ENCODE measurements at regions not wholly inside any gene's neighbourhood (a gene's known extent, or its start where the extent isn't known, plus 50 kb on each side); places are given as distances from the start of the nearest gene placed in this dataset.

DNA sequence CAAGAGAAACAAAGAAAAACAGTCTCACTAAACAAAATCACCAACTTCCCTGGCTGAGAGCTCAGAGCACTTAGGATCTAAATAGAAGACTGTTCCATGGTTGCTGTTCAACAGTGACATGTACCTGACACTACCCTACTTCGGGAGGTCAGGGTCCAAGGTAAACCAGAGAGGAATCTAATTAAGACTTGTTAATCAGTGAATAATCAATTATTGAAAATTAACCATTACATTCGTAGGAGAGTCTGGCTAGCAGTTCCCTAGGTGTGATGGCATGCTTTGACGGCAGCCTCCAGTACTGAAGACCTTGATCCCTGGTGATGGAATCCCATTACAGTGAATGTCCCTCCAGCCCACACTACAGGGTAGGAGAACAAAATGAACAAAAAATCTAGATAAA, 154.0 kb upstream of the AFDN start:
- Histone ChIP-seq H4K5ac (ENCODE audit: low read depth, low read length) (no peak overlapping the region), H2AK9ac (replicated peaks; ENCODE audit: low read depth, low read length, poor library complexity) (no peak overlapping the region), H3K14ac (replicated peaks; ENCODE audit: low read depth, low read length) (no peak overlapping the region), H2BK120ac (ENCODE audit: low read depth, low read length) (no peak overlapping the region), H3K27me3 (ENCODE audit: control insufficient read depth, insufficient read depth, low read length) (no peaks in the 10 kb centered on the region), H2AK5ac (ENCODE audit: low read depth, low read length) (no peak overlapping the region), H3K9ac (ENCODE audit: low read depth, low read length) (no peak overlapping the region), H2BK15ac (ENCODE audit: low read depth, low read length) (no peak overlapping the region), H4K8ac (ENCODE audit: low read depth in 2 of 2, low read length in 2 of 2) (no peak overlapping the region), H3K9me3 (ENCODE audit: control insufficient read depth, insufficient read depth, low read length) (peaks cover 62% of the 10 kb centered on the region), H4K20me1 (ENCODE audit: insufficient read depth, low read length) (no peaks in the 10 kb centered on the region), H2AFZ (replicated peaks; ENCODE audit: low read length, poor library complexity) (no peak overlapping the region), H3K18ac (ENCODE audit: low read depth, low read length) (no peak overlapping the region), H3K4ac (ENCODE audit: low read depth, low read length) (no peak overlapping the region), H3K9me1 (ENCODE audit: insufficient read depth, low read length) (no peaks in the 10 kb centered on the region), H3K79me1 (ENCODE audit: low read depth in 1 of 2, low read length in 2 of 2) (no peaks in the 10 kb centered on the region), H4K91ac (ENCODE audit: insufficient read depth, low read depth, low read length) (no peak overlapping the region), H3K4me1 (ENCODE audit: control insufficient read depth, insufficient read depth, low read length) (no peaks in the 10 kb centered on the region), H3K23ac (ENCODE audit: low read depth, low read length) (no peak overlapping the region), H3K4me3 (ENCODE audit: insufficient read depth, low read depth, low read length) (no peak overlapping the region), H2BK20ac (ENCODE audit: low read depth, low read length) (no peak overlapping the region), H3K36me3 (ENCODE audit: control insufficient read depth, insufficient read depth, low read length) (no peaks in the 10 kb centered on the region), H3K27ac (ENCODE audit: insufficient read depth, low read length) (no peak overlapping the region), H2BK5ac (ENCODE audit: low read depth, low read length, poor library complexity, severe bottlenecking) (no peak overlapping the region), H3K56ac (ENCODE audit: extremely low read depth, insufficient read depth, low read length) (no peak overlapping the region), H3K4me2 (ENCODE audit: low read depth, low read length) (no peak overlapping the region)
- in situ Hi-C loops (cut with MboI; ENCODE audit: low sequenced_read_pairs) (no loop called here), intact Hi-C loops (cut with micrococcal nuclease) (no loop called here), dilution Hi-C loops (cut with HindIII; ENCODE audit: low sequenced_read_pairs, unreplicated experiment) (no loop called here)
- TF ChIP-seq FOS (IDR thresholded peaks at IDR 0.05; ENCODE audit: low read depth, low read length) (no peak), POLR2A (IDR thresholded peaks at IDR 0.05; ENCODE audit: low read depth, low read length) (no peak), BHLHE40 (IDR thresholded peaks at IDR 0.05; ENCODE audit: low read depth, low read length) (no peak), CEBPB (IDR thresholded peaks at IDR 0.05; ENCODE audit: low read depth, low read length) (no peak), MXI1 (IDR thresholded peaks at IDR 0.05; ENCODE audit: borderline replicate concordance, low read depth, low read length) (no peak), NFE2L2 (IDR thresholded peaks at IDR 0.05; ENCODE audit: low read depth, low read length) (no peak), RAD21 (IDR thresholded peaks at IDR 0.05; ENCODE audit: low read length) (no peak), ELK1 (IDR thresholded peaks at IDR 0.05; ENCODE audit: borderline replicate concordance, low read depth, low read length) (no peak), MAZ (IDR thresholded peaks at IDR 0.05; ENCODE audit: borderline replicate concordance, low read depth, low read length) (no peak), RFX5 (IDR thresholded peaks at IDR 0.05; ENCODE audit: low read depth, low read length) (no peak)
- TF ChIP-seq, protein P1, sequence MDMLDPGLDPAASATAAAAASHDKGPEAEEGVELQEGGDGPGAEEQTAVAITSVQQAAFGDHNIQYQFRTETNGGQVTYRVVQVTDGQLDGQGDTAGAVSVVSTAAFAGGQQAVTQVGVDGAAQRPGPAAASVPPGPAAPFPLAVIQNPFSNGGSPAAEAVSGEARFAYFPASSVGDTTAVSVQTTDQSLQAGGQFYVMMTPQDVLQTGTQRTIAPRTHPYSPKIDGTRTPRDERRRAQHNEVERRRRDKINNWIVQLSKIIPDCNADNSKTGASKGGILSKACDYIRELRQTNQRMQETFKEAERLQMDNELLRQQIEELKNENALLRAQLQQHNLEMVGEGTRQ (IDR thresholded peaks at IDR 0.05; ENCODE audit: low read depth, low read length) = no peak
- ChIA-PET POLR2A (ENCODE audit: unreplicated experiment) (no interaction called here), CTCF (no interaction called here)
- ATAC-seq (ENCODE audit: low read depth) (no peak), DNase-seq (no peak)
- BruUV-seq (replicated peaks) = no TSS peak
- no CpG with 5 or more reads among the region's 3 CpGs for WGBS, 2 experiments (ENCODE audit: extremely low coverage in 2 of 2, insufficient read length in 1 of 2)

Measured in IMR-90 (cell line).